ENCODE measurements at regions not wholly inside any gene's neighbourhood (a gene's known extent, or its start where the extent isn't known, plus 50 kb on each side); places are given as distances from the start of the nearest gene placed in this dataset.
"Not testable (repeated sequence)": the region's sequence is repeated elsewhere in the genome, so short reads cannot be mapped to it uniquely, and the experiment has no call there.

DNA sequence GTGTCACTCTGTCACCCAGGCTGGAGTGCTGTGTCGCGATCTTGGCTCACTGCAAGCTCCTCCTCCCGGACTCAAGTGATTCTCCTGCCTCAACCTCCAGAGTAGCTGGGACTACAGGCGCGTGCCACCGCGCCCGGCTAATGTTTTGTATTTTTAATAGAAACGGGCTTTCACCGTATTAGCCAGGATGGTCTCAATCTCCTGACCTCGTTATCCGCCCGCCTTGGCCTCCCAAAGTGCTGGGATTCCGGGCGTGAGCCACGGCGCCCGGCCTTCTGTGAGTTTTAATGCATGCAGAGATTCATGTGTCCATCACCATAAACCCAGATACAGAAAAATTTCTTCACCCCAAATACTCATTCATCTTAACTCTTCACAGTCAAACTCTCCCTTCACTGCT, 1046.7 kb downstream of the CDH9 start:
- DNase-seq (ENCODE audit: low read depth), result no peak

DNA sequence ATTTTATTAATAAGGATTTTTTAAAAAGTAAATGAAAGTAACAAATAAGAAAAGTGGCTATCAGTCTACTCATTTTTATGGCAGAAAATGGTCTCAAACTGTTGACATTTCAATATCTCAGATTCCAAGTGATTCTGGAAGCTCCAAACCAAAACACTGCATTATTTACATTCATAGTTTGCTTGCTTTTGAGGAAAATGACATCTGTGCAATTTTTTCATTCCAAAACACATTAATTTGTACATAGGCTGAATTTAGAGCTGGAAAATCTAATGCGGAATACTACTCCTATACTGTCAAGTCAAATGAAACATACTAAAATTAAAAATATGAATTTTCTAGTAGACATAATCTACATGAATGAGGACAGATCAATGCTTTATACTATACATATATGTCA, 1047.6 kb downstream of the CDH9 start:
- no peak for DNase-seq (ENCODE audit: low read depth)

DNA sequence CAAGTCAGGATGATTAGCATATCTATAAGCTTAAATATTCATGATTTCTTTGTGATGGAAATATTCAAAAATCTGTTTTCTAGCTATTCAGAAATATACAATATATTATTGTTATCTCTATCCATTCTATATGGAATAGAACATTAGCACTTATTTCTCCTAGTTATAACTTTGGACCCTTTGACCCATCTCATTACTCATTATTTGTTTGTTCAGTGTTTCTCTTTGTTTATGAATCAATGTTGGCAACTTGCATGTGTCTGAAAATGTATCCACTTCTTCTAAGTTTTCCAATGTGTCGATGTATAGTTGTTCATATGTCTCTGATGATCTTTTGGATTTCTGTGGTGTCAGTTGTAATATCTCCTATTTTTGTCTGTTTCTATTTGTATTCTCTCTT, 1059.3 kb downstream of the CDH9 start:
- DNase-seq (ENCODE audit: low read depth), result no peak

DNA sequence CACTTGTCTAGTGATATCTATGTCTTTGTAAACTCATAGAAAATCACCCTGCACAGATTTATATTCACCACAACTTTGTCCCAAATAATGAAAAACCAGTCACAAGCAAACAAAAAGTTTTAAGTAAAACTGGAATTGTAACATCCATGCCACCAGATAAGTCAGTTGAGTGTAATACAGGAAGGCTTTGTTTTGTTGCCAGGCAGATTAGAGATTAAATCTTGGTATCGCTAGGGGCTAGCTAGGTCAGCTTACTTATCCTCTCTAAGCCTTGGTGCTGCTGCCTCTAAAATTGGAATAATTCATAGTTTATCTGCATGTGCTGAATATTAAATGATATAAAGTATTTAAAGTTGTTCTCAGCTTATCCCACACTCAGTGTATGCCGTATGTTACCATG, 1062.5 kb downstream of the CDH9 start:
- DNase-seq (ENCODE audit: low read depth), result no peak

DNA sequence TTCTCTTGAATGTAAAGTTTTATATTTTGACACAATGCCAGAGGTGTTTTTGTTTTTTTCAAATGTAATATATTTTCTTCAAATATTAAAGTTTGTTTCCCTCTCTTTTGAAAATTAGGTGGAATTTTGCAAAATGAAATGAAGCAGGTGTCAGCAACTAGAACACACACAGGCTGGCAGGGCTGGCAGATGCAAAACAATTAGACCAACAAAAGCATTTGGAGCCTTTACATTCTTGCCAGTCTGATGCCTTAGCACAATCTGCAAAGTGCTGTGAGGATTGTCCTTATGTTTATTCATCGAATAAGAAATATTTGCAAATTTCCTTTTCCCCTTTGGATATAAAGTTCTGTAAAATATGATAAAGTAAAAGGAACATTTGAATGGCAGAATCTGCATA, 1063.9 kb downstream of the CDH9 start:
- no peak for DNase-seq (ENCODE audit: low read depth)

DNA sequence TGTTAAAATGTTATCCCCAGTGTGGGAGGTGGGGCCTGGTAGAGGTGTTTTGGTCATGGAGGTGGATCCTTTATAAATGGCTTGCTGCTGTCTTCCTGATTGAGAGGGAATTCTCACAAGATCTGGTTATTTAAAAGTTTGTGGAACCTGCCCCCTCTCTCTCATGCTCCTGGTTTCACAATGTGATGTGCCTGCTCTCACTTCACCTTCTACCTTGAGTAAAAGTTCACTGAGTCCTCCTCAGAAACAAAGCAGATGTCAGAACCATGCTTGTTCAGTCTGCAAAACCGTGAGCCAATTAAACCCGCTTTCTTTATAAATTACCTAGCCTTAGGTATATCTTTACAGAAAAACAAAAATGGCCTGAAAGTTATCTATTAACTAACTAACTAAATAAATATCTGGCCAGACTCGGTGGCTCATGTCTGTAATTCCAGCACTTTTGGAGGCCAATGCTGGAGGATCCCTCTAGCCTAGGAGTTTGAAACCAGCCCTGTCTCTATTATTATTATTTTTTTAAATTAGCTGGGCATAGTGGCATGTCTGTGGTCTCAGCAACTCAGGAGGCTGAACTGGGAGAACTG, 1067.4 kb downstream of the CDH9 start:
- no peak for DNase-seq (ENCODE audit: low read depth)

DNA sequence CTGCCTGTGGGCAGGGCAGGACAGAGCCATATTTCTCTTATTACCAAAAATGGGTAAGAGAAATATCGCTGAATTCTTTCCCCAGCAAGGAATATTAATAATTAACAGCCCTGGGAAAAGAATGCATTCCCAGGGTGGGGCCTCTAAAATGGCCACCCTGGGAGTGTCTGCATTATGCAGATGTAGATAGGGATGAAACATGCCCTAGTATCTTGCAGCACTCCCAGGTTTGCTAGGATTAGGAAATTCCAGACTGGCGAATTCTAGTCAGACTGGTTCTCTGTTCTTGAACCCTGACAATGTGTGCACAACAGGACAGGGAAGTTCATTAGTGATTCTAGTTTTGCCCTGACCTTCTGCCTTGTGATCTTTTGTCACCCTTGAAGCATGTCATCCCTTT, 1069.3 kb downstream of the CDH9 start:
- not testable (repeated sequence) for DNase-seq (ENCODE audit: low read depth)

DNA sequence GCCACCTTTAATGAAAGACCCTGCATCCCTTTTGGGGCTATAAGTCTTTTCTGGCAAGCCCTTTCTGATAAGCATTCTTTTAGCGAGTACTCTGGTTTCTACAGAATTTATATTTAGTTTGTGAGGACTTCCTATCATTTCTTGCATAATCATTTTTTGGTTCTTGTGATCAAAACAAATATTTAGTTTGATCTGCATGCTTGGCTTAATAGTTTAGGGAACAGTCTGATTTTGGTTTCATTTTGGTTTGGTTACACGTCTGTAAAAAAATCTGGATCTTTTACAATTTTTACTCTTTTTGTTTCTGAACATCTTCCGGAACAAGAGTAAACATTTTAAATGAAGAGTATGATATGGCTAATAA, 1074.4 kb downstream of the CDH9 start:
- no peak for DNase-seq (ENCODE audit: low read depth)

DNA sequence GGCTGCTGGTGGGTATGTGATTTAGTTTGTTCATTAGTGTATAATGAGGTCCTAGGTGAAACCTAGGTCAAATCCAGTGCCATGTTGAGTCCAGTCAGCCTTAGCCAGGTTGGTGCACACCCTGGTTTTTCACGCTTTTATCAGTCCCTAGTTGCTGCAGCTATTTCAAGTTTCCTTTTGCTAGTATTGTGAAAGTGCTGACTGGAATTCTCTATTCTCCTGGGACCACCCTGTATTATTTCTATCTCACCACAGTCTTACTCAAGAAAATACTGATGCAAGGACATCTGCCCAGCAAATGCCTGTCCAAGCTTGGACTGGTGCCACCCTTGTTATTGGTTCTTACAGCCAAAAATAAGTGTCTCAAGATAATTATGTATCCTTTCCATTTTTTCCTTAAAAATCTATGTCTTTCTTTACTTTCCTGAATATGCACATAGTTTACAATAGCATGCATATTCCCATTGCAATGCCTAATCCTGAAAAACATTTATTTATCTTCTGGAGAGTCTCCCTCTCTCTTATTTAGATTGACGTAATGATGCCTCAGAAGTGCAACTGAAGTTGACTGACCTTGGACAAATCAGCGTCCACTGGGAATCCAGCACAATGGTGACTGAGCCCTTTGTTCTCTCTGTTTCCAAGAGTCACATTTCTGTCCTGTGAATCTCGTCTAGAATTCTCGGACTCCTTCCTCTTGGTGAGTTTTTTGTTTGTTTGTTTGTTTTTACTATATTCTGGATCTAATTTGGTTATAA, 1075.0 kb downstream of the CDH9 start:
- DNase-seq (ENCODE audit: low read depth), result no peak

DNA sequence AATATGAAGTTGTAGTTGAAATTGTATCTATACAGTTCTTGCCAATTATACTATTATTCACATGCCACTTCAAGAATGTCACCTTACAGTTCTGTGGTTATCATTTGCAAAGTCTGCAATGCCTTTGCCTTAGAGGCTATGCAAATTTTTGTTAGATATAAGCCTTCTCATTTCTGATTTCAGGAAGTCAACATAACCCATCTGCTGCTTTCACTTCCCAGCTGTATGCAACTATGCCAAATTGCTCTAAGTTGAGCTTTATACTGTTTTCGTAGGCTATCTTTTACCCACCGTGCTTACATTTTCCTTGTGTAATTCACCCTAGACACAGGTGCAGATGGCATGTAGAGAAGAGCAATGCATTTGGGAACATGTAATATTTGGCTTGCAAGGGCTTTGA, 1083.0 kb downstream of the CDH9 start:
- DNase-seq (ENCODE audit: low read depth), result no peak

DNA sequence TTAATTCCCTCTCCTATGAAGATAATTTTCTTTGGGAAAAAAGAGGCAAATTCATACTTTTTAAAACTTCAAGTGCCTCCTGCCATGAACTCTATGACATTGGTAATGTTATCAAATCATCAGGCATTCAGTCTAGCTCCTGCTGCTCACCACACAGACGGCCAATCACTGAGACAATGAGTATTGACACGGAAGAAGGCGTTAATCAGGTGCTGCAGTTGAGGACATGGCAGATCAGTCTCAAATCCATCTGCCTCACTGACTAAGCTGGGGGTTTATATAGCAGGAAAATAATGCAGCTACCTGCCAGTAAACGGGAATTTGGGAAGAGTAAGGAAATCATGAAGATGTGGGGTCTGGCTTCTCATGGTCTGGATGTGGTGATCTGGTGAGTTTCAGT, 1087.7 kb downstream of the CDH9 start:
- DNase-seq (ENCODE audit: low read depth), result no peak

DNA sequence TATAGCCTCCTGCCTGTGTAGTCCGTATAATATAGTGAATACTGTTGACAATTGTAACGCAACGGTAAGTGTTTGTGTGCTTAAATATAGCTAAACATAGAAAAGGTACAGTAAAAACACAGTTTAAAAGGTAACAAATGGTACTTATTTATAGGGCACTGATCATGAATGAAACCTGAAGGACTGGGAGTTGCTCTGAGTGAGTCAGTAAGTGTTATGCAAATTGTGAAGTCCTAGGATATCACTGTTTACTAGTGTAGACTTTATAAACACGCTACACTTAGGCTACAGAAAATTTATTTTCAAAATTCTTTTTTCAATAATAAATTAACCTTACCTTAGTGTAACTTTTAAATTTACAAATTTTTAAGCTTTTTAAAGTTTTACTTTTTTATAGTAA, 1090.1 kb downstream of the CDH9 start:
- no peak for DNase-seq (ENCODE audit: low read depth)

DNA sequence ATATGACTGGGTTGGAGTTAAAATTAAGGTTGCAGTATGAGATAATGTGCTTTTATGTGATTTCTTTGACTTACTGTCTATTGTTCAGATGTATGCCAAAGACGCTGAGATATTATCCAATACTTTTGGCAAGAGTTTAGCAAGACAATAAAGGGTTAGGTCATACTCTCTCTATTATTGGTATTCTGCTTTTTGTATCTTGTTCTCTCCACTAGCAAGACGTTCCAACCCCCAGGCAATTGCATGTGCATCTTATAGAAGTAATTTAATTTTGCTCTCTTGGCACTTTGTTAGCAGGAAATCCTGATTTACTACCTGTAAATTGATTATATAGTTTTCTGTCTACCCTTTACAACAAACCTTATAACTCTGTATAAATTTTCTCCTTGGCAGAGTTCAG, 1093.6 kb downstream of the CDH9 start:
- no peak for DNase-seq (ENCODE audit: low read depth)

DNA sequence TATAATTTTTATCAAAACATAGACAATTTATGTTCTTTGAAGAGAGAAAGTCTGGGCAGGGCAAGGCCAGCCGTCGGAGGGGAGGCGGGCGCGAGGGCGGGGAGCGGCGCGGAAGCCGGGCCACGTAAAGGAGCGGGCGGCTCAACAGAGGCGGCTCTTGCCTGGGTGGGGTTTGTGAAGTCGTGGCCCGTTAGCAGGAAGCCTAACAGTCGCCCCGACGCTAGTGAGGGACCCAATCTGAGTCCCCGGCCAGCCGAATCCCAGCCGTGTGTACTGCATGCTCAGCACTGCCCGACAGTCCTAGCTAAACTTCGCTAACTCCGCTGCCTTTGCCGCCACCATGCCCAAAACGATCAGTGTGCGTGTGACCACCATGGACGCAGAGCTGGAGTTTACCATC, 1129.2 kb downstream of the CDH9 start:
- DNase-seq (ENCODE audit: low read depth), result no peak

DNA sequence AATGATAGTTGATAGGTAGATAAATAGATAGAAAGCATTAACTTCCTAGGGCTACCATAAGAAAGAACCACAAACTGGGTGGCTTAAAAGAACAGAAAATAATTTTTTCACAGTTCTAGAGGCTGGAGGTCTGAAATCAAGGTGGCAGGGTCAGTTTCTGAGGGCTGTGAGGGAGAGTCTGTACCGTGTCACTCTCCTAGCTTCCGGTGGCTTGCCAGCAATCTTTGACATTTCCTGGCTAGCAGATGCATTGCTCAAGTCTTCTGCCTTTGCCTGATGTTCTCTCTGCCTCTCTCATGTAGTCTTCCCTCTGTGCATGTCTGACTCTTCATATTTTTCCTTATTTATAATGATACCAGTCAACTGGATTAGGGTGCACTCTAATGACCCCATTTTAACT, 1132.7 kb downstream of the CDH9 start:
- no peak for DNase-seq (ENCODE audit: low read depth)

DNA sequence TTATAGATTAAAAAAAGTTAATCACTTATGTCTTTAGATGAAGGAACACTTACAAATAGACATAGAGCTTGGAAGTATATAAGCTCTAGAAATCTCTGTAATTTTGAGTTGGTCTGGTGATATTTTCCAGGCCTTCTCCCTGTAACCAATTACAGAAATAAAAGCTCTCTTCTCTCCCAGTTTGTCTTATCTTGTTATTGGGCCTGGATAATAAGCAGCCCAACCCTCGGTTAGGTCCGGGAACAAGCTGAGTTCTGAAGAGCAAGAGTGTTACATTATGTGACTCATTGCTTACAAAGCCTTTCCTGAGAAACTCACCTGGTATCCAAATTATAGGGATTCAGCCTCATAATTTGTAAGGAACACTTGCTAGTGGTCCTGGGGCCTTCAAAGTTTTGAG, 1146.2 kb downstream of the CDH9 start:
- no peak for DNase-seq (ENCODE audit: low read depth)

DNA sequence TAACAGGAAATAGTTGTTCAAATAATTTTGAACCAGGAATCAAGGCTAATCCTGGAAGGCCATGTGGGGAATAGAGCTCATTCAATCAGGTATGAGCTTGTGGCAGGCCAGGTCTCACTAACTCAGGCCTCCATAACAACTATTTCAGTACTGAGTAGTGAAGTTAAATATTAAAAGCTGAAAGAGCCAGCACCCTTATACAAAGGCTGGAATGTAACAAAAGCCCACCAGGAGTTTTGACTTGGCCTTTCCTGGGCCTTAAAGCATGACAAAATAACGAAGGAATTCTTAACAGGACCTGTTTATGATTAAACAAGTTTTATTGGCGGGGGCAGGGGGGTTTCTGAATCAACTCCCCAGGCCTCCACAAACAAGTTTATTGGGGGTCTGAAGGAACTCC, 1146.7 kb downstream of the CDH9 start:
- DNase-seq (ENCODE audit: low read depth), result no peak

DNA sequence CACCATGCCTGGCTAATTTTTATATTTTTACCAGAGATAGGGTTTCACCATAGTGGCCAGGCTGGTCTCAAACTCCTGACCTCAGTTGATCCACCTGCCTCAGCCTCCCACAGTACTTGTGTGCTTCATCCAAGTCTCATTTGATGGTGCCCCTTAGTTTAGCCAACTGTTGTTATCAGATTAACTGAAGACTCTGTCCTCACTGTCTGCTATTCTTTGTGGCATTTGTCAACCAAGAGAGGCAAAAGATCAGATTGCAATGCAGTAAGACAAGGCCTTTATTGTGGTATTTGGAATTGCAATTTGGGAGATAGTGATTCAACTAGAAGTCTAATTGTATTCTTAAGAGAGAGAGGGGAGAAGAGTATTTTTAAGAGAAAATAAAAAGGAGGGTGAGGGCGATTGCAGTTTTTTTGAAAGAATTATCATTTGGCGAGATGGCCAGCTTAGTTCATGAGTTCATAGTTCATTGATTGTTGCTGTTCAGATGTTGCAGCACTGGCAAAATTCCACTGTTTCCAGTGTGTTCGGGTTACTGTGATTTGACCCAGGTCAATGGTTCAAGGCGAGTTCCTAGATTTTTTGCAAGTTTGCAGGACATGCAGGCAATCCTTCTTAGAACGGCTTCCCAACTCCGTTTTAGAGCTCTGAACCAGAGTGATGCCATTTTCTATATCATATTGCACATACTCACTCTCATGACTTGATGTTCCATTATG, 1156.9 kb downstream of the CDH9 start:
- DNase-seq (ENCODE audit: low read depth), result no peak

DNA sequence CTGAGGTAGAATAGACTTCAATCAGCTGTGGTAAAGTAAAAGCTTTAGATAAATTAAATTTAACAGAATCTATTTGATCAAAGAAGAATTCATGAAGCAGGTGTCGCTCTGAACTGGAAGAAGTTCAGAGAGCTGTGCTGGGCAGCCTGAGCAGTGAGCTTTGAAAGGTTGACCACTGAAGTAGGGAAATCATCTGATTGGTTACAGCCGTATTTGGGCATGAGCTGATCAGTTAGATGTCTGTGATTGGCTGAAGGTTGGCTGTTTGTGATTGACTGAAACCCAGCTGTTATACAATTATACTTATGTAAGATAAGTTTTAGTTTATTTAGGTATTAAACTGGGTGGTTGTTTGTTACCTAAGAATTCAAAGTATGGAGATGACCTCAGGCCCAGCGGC, 1174.6 kb downstream of the CDH9 start:
- no peak for DNase-seq (ENCODE audit: low read depth)

DNA sequence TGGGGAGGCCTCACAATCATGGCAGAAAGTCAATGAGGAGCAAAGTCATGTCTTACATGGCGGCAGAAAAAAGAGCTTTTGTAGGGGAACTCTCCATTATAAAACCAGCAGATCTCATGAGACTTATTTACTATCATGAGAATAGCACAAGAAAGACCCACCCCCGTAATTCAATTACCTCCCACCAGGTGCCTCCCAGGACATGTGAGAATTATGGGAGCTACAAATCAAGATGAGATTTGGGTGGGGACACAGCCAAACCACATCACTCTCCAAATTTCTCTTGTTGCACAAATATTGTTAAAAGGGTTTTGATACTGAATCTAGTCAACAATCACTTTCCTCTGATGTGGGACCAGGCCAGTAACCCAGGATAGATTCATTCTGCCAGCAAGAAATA, 1176.1 kb downstream of the CDH9 start:
- DNase-seq (ENCODE audit: low read depth), result no peak

DNA sequence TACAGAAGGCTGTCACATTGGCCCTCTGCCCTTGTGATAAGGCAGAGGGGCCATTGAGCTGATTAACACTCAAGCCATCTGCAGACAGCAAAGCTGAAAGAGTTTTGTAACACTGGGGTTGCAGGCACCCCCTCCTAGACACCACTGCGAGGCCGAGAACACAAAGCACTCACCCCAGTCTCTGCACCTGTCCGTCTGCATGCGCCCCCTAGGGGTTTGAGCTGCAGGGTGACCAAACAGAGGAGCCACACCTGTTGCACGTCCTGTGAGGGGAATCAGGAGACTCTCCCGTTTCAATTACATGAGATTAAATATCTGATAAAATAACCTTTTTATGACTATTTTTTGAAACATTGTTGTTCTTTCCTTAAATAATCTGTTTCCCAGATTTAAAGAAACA, 1180.4 kb downstream of the CDH9 start:
- DNase-seq (ENCODE audit: low read depth), result no peak

DNA sequence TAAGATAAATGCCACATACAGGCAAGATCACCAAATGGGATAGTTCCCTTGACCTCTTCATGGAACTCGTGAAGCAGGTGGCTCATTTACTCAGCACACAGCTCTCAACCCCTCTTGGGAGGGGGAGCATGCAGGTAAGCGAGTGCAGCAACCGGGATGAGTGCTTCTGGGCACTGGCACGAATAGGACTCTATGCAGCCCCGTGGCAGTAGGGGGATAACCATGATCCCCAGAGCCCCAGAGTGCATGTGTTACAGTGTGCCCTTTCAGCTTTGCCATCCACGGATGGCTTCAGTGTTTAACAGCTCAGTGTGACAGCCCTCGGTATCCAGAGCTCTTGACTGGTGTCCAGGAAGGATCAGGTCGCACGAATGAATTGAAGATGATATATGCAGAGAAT, 1187.1 kb downstream of the CDH9 start:
- DNase-seq (ENCODE audit: low read depth), result no peak

DNA sequence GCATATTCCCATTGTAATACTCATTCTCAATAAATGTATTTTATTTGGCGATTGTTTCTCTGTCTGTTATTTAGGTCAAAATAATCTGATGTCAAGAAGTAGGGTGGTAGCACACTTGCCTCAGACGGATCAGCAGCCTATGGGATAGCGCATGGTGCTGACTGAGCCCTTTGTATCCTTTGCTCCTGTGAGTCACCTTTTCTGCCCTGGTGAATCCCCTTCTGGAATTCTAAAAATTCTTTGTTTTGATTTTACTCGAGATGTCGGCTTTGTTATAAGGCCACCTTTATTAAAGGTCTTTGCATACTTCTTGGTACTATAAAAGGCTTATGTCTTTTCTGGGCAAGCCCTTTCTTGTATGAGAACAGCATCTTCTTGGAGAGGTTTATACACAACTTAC, 1187.8 kb downstream of the CDH9 start:
- DNase-seq (ENCODE audit: low read depth), result no peak

Data from LHCN-M2 (cell line).